Progenitor cell of endocrine pancreas (in vitro differentiated cells): ENCODE measurements at regions not wholly inside any gene's neighbourhood (a gene's known extent, or its start where the extent isn't known, plus 50 kb on each side); places are given as distances from the start of the nearest gene placed in this dataset.

ENCODE experiments used
- DNase-seq: peaks from one replicate; pipeline ENCODE4 v3.0.0; 2021; ENCODE audit warnings: low spot score; ENCODE audit not compliant: unreplicated experiment
- H3K27ac Mint-ChIP-seq: 2 replicates; pipeline ENCODE4 v1.8.0; 2021; ENCODE audit warnings: mild to moderate bottlenecking, moderate library complexity, mixed read lengths
- H3K27me3 Mint-ChIP-seq: 2 replicates; pipeline ENCODE4 v1.8.0; 2021; ENCODE audit warnings: mixed read lengths
- H3K36me3 Mint-ChIP-seq: 2 replicates; pipeline ENCODE4 v1.8.0; 2022; ENCODE audit warnings: mixed read lengths; ENCODE audit not compliant: insufficient read depth
- H3K4me1 Mint-ChIP-seq: 2 replicates; pipeline ENCODE4 v1.8.0; 2021; ENCODE audit warnings: low read depth, mixed read lengths
- H3K4me3 Mint-ChIP-seq: 2 replicates; pipeline ENCODE4 v1.8.0; 2021; ENCODE audit warnings: low read depth, mild to moderate bottlenecking, moderate library complexity, mixed read lengths
- H3K9me3 Mint-ChIP-seq: 2 replicates; pipeline ENCODE4 v1.8.0; 2021; ENCODE audit warnings: low read depth, mixed read lengths
- CTCF ChIP-seq: fragments of 200-600 bp; sonication (generic); IDR thresholded peaks from one replicate; pipeline ENCODE4 v1.5.0; 2021; ENCODE audit warnings: antibody characterized with exemption, mild to moderate bottlenecking; ENCODE audit not compliant: unreplicated experiment

DNA sequence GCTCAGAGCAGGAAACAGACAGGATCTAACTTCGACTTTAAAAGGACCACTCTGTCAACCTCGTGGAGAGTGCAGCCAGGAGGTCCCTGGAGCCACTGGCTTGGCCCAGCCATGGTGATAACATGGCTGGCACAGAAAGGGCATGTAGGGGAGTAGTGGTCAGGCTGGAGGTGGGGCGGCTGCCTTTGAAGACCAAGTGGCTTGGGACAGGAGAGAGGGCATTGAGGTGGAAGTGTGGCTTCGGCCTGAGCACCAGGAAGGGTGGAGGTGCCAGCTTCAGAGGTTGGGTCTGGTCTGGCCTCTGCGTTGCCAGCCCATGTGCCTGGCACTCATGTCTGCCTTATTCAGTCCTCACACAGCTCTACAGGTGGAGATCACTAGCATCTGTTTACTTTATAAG lies 270.0 kb downstream of the NSG2 start:
- DNase-seq, result no peak
- Mint-ChIP-seq H3K4me3 (no peak overlapping the region), H3K4me1 (no peaks in the 10 kb centered on the region), H3K9me3 (no peaks in the 10 kb centered on the region), H3K27ac (peak overlapping the region; percentile 48), H3K36me3 (no peaks in the 10 kb centered on the region), H3K27me3 (peaks cover 70% of the 10 kb centered on the region)
- no peak for TF ChIP-seq CTCF

- H3K4me1 Mint-ChIP-seq, result no peaks in the 10 kb centered on the region
- H3K27ac Mint-ChIP-seq, result no peak overlapping the region
- no peaks in the 10 kb centered on the region for H3K9me3 Mint-ChIP-seq
- no peak for DNase-seq
- H3K27me3 Mint-ChIP-seq, result peaks cover 67% of the 10 kb centered on the region
- H3K36me3 Mint-ChIP-seq, result no peaks in the 10 kb centered on the region
- H3K4me3 Mint-ChIP-seq, result no peak overlapping the region
- TF ChIP-seq CTCF, result no peak
These were observed 270.4 kb downstream of the NSG2 start for GRCh38 chr5:174315871-174316270.

DNA sequence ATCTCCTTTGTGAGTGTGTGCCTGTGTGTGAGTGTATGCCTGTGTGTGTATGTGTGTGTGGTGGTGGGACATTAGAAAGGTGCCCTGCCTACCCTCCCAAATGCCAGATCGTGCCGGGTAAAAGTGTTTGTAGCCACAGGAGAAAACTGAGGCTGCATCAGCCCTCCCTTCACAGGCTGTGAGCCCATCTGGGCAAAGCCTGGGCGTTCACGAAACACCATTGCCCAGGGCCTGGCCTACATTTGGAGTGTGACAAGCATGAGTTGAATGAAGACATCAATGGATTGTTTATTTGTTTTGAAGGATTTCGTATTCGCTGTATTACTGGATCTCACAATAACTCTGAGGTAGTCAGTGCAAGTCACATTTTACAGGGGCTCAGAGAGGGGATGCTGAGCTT lies 270.8 kb downstream of the NSG2 start:
- Mint-ChIP-seq H3K27me3 (peaks cover 69% of the 10 kb centered on the region), H3K36me3 (no peaks in the 10 kb centered on the region), H3K4me3 (no peak overlapping the region), H3K9me3 (no peaks in the 10 kb centered on the region), H3K4me1 (no peaks in the 10 kb centered on the region), H3K27ac (no peak overlapping the region)
- TF ChIP-seq CTCF, result no peak
- no peak for DNase-seq

GRCh38 chr5:174317256-174317894 lies 271.9 kb downstream of the NSG2 start:
- Mint-ChIP-seq H3K4me1 (no peaks in the 10 kb centered on the region), H3K9me3 (no peaks in the 10 kb centered on the region), H3K4me3 (no peak overlapping the region), H3K27me3 (peaks cover 74% of the 10 kb centered on the region), H3K27ac (no peak overlapping the region), H3K36me3 (no peaks in the 10 kb centered on the region)
- peak; percentile 94 for TF ChIP-seq CTCF
- peak; percentile 39 for DNase-seq

DNA sequence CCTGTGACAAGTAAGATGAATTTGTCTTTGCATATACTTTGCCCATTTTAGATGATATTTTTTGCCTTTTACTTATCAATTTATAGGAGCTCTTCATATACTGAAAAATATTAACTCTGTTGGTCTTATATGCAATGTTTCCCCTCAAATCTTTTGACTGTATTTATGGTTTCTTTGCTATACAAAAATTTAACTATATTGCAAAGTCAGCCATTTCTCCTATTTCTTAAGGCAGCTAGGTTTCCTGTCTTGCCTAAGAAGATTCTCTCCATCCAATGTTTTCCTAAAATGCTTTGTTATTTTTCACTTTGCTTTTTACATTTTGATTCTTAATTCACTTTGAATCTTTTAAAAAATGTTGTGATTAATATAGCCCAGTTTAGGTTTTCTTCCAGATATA lies 273.1 kb downstream of the NSG2 start:
- H3K27ac Mint-ChIP-seq, result no peak overlapping the region
- H3K4me1 Mint-ChIP-seq, result no peaks in the 10 kb centered on the region
- no peak overlapping the region for H3K4me3 Mint-ChIP-seq
- H3K36me3 Mint-ChIP-seq, result no peaks in the 10 kb centered on the region
- peaks cover 67% of the 10 kb centered on the region for H3K27me3 Mint-ChIP-seq
- no peaks in the 10 kb centered on the region for H3K9me3 Mint-ChIP-seq
- DNase-seq, result no peak
- no peak for TF ChIP-seq CTCF
